ENCODE measurements at regions not wholly inside any gene's neighbourhood (a gene's known extent, or its start where the extent isn't known, plus 50 kb on each side); places are given as distances from the start of the nearest gene placed in this dataset.
"Not testable (repeated sequence)": the region's sequence is repeated elsewhere in the genome, so short reads cannot be mapped to it uniquely, and the experiment has no call there.

- no peak for TF ChIP-seq CTCF (IDR thresholded peaks at IDR 0.05; ENCODE audit: low read depth, low read length)
- no peak overlapping the region for H3K4me3 ChIP-seq (ENCODE audit: low read depth, low read length)
Measured at GRCh38 chr6:26185802-26186201, 98.6 kb downstream of the HFE start.

DNA sequence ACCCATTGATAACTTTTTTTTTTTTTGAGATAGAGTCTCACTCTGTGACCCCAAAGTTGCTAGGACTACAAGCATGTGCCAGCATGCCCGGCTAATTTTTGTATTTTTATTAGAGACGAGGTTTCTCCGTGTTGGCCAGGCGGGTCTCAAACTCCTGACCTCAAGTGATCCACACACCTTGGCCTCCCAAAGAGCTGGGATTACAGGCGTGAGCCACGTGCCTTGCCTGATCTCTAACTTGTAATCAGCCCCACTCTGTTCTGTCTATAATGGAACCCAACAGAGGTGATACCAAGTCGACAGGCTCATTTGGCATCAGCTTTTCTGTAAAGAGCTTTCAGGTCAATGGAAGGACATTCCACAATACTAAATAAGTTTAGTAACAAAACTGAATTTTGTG lies 99.4 kb downstream of the HFE start:
- TF ChIP-seq CTCF (IDR thresholded peaks at IDR 0.05; ENCODE audit: low read depth, low read length) = no peak
- no peak overlapping the region for H3K4me3 ChIP-seq (ENCODE audit: low read depth, low read length)

DNA sequence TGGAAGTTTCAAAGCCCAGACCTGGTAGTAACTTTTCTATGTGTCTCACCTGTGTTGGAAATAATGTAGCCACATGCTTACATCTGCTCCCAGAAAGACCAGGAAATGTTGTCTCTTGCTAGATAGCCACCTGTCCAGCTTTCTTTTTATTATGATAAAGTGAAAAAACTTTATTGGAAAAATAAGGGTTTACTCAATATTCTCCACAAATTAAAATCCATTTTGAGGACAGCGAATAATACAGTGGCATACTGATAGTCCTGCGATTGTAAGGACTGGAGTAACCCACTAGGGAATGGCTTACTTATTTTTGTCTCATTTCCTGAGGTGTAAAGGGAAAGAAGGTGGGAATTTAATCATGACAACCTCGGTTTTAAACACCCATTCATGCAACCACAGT lies 100.1 kb downstream of the HFE start:
- no peak for TF ChIP-seq CTCF (IDR thresholded peaks at IDR 0.05; ENCODE audit: low read depth, low read length)
- no peak overlapping the region for H3K4me3 ChIP-seq (ENCODE audit: low read depth, low read length)

- peak overlapping the region; percentile 71 for H3K4me3 ChIP-seq (ENCODE audit: low read depth, low read length)
- TF ChIP-seq CTCF (IDR thresholded peaks at IDR 0.05; ENCODE audit: low read depth, low read length) = no peak
Measured at GRCh38 chr6:26187981-26188635, 100.9 kb downstream of the HFE start.

DNA sequence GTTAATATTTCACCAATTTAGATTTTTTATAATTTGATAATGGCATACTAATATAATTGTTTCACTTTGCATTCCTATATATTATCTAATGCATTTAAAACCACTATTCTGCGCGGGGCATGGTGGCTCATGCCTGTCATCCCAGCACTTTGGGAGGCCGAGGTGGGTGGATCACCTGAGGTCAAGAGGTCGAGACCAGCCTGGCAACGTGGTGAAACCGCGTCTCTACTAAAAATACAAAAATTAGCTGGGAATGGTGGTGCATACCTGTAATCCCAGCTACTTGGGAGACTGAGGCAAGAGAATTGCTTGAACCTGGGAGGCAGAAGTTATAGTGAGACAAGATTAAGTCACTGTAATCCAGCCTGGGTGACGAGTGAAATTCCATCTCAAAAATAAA lies 104.3 kb downstream of the HFE start:
- not testable (repeated sequence) for H3K4me3 ChIP-seq (ENCODE audit: low read depth, low read length)

DNA sequence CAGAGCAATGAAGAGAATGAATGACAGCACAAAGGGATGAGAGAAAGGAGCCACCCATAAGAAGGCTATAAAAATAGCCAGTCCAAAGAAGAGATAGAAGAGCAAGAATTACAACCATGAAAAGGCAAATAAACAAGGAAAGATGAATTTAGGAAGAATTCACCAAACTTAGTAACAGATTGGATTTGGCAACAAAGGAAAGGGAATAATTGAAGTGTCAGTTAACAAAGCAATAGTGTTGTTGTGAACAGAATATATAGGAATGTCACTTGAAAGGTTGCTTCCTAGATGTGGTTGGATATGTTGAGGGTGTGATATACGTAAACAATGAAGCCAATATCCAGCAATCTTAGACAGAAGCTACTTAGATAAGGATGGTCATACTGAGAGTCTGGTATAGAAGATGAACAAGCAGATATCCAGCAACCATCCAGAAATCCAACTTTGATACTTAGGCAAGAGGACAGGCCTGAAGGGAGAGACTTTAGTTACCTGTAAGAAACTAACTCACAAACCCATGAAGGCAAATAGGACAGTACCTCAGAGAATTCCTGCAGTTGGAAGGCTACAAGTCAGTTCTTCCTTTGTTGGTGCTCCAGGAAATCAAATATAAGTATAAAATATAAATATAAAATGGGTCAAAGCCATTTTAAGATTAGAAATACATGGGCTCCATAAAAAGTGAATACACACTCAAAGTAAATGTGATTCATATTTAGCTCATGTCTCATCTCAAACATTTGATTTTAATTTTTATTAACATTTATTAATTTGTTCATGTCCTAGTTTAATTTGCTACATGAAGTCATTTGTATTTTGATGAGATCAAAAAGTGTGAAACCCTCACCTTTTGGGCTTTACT lies 106.5 kb downstream of the HFE start:
- H3K4me3 ChIP-seq (ENCODE audit: low read depth, low read length) = no peak overlapping the region
- TF ChIP-seq CTCF (IDR thresholded peaks at IDR 0.05; ENCODE audit: low read depth, low read length) = no peak

DNA sequence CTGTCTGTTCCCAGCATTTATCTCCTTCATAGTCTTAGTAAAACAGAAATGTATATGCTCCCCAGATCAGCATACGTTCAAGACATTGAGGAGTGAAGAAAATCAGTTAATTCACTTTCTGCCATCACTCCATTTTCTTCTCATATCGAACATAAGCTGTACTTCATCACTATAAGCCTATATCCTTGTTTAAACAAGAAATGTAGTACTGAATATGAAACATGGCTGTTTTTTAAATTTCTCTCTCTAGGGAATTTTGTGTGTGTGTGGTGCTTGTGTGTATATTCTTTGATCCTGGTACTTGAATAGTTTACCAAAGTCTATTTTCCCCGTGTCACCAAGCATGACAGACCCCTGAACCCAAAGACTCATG lies 107.1 kb downstream of the HFE start:
- TF ChIP-seq CTCF (IDR thresholded peaks at IDR 0.05; ENCODE audit: low read depth, low read length) = no peak
- no peak overlapping the region for H3K4me3 ChIP-seq (ENCODE audit: low read depth, low read length)
